H9 (cell line): ENCODE measurements at regions not wholly inside any gene's neighbourhood (a gene's known extent, or its start where the extent isn't known, plus 50 kb on each side); places are given as distances from the start of the nearest gene placed in this dataset.

Experiments used
- DNase-seq: peaks from one replicate; pipeline ENCODE4 v3.0.0-alpha.2; 2017
- H2AFZ ChIP-seq: one replicate; pipeline ENCODE4 v1.6.1; 2013; ENCODE audit warnings: mild to moderate bottlenecking, low read length, control low read depth, moderate library complexity
- H2AK5ac ChIP-seq: 2 replicates; pipeline ENCODE4 v1.6.1; 2013; ENCODE audit warnings: low read length, control low read depth, mixed read lengths; ENCODE audit not compliant: insufficient read length
- H2BK120ac ChIP-seq: one replicate; pipeline ENCODE4 v1.6.1; 2013; ENCODE audit warnings: low read depth, mild to moderate bottlenecking, low read length, control low read depth, inconsistent platforms; ENCODE audit not compliant: poor library complexity, severe bottlenecking
- H2BK12ac ChIP-seq: 2 replicates; pipeline ENCODE4 v1.6.1; 2013; ENCODE audit warnings: low read length, control low read depth, mixed read lengths, low read depth; ENCODE audit not compliant: insufficient read length
- H2BK15ac ChIP-seq: 2 replicates; pipeline ENCODE4 v1.6.1; 2013; ENCODE audit warnings: low read depth, low read length, control low read depth
- H2BK20ac ChIP-seq: one replicate; pipeline ENCODE4 v1.6.1; 2013; ENCODE audit warnings: low read depth, mild to moderate bottlenecking, low read length, control low read depth, inconsistent platforms; ENCODE audit not compliant: poor library complexity, severe bottlenecking
- H2BK5ac ChIP-seq: 2 replicates; pipeline ENCODE4 v1.6.1; 2013; ENCODE audit warnings: low read length, control low read depth, mixed read lengths; ENCODE audit not compliant: insufficient read length
- H3K14ac ChIP-seq: 2 replicates; pipeline ENCODE4 v1.6.1; 2013; ENCODE audit warnings: low read length, control low read depth; ENCODE audit not compliant: insufficient read depth
- H3K18ac ChIP-seq: 2 replicates; pipeline ENCODE4 v1.6.1; 2013; ENCODE audit warnings: low read depth, mild to moderate bottlenecking, mixed read lengths, low read length, control low read depth; ENCODE audit not compliant: insufficient read length
- H3K23ac ChIP-seq: 2 replicates; pipeline ENCODE4 v1.6.1; 2013; ENCODE audit warnings: low read length, control low read depth, mixed read lengths, low read depth; ENCODE audit not compliant: insufficient read length
- H3K23me2 ChIP-seq: 2 replicates; pipeline ENCODE4 v1.6.1; 2013; ENCODE audit warnings: low read depth, mild to moderate bottlenecking, mixed read lengths, low read length, control low read depth; ENCODE audit not compliant: insufficient read length, poor library complexity, severe bottlenecking
- H3K27ac ChIP-seq: 2 replicates; pipeline ENCODE4 v1.5.1; 2013; ENCODE audit warnings: low read length, control low read depth, mixed read lengths, low read depth; ENCODE audit not compliant: insufficient read length
- H3K27me3 ChIP-seq: 2 replicates; pipeline ENCODE4 v1.6.1; 2013; ENCODE audit warnings: low read length, control low read depth, inconsistent platforms; ENCODE audit not compliant: insufficient read depth
- H3K4ac ChIP-seq: 2 replicates; pipeline ENCODE4 v1.6.1; 2013; ENCODE audit warnings: low read depth, mild to moderate bottlenecking, control low read depth, inconsistent platforms, low read length, moderate library complexity
- H3K4me1 ChIP-seq: 2 replicates; pipeline ENCODE4 v1.6.1; 2013; ENCODE audit warnings: low read length, control low read depth, inconsistent platforms; ENCODE audit not compliant: insufficient read depth
- H3K4me2 ChIP-seq: 2 replicates; pipeline ENCODE4 v1.6.1; 2013; ENCODE audit warnings: low read length, control low read depth, mixed read lengths; ENCODE audit not compliant: insufficient read length, insufficient read depth
- H3K56ac ChIP-seq: 2 replicates; pipeline ENCODE4 v1.6.1; 2013; ENCODE audit warnings: low read depth, mild to moderate bottlenecking, mixed read lengths, low read length, control low read depth; ENCODE audit not compliant: insufficient read length
- H3K79me1 ChIP-seq: 2 replicates; pipeline ENCODE4 v1.6.1; 2013; ENCODE audit warnings: low read depth, mild to moderate bottlenecking, moderate library complexity, low read length, control low read depth, inconsistent platforms; ENCODE audit not compliant: insufficient read depth, poor library complexity, severe bottlenecking
- H3K79me2 ChIP-seq: 2 replicates; pipeline ENCODE4 v1.6.1; 2013; ENCODE audit warnings: low read length, control low read depth, inconsistent platforms; ENCODE audit not compliant: insufficient read depth
- H3K9ac ChIP-seq: 2 replicates; pipeline ENCODE4 v1.6.1; 2013; ENCODE audit warnings: low read length, control low read depth, mixed read lengths; ENCODE audit not compliant: insufficient read length; ENCODE audit errors: extremely low read depth
- H3K9me3 ChIP-seq: one replicate; pipeline ENCODE4 v1.6.1; 2013; ENCODE audit warnings: low read depth, low read length, inconsistent platforms; ENCODE audit not compliant: control insufficient read depth
- H3T11ph ChIP-seq: one replicate; pipeline ENCODE4 v1.6.1; 2013; ENCODE audit warnings: mild to moderate bottlenecking, low read length, control low read depth, inconsistent platforms
- H4K20me1 ChIP-seq: one replicate; pipeline ENCODE4 v1.6.1; 2013; ENCODE audit not compliant: control insufficient read depth, insufficient read length, insufficient read depth
- H4K5ac ChIP-seq: 2 replicates; pipeline ENCODE4 v1.6.1; 2013; ENCODE audit warnings: low read depth, mild to moderate bottlenecking, mixed read lengths, low read length, control low read depth; ENCODE audit not compliant: insufficient read length
- H4K8ac ChIP-seq: replicated peaks from 2 replicates; pipeline ENCODE4 v1.6.1; 2013; ENCODE audit warnings: low read length, control low read depth, mixed read lengths, low read depth; ENCODE audit not compliant: insufficient read length
- H4K91ac ChIP-seq: 2 replicates; pipeline ENCODE4 v1.6.1; 2013; ENCODE audit warnings: low read depth, mild to moderate bottlenecking, moderate library complexity, mixed read lengths, low read length, control low read depth; ENCODE audit not compliant: insufficient read length
- H3K27ac Mint-ChIP-seq, 3 experiments: 2 replicates in 2 of 3; 3 replicates in 1 of 3; pipeline ENCODE4 v1.8.0; 2020 to 2021; ENCODE audit warnings: mixed read lengths in 3 of 3, mild to moderate bottlenecking in 1 of 3, moderate library complexity in 1 of 3
- H3K27me3 Mint-ChIP-seq: 2 replicates; pipeline ENCODE4 v1.8.0; 2021; ENCODE audit warnings: low read depth, mild to moderate bottlenecking, moderate library complexity, mixed read lengths
- H3K36me3 Mint-ChIP-seq, 3 experiments: 2 replicates in 2 of 3; 3 replicates in 1 of 3; pipeline ENCODE4 v1.8.0; 2020 to 2021; ENCODE audit warnings: low read depth in 3 of 3, mixed read lengths in 3 of 3; ENCODE audit not compliant: insufficient read depth in 1 of 3
- H3K4me1 Mint-ChIP-seq, 2 experiments: 2 replicates each; pipeline ENCODE4 v1.8.0; 2020; ENCODE audit warnings: mixed read lengths in 2 of 2
- H3K4me3 Mint-ChIP-seq, 2 experiments: 2 replicates in 1 of 2; 3 replicates in 1 of 2; pipeline ENCODE4 v1.8.0; 2020 to 2021; ENCODE audit warnings: mild to moderate bottlenecking in 2 of 2, mixed read lengths in 2 of 2, moderate library complexity in 1 of 2
- H3K9me3 Mint-ChIP-seq, 2 experiments: 2 replicates in 1 of 2; 3 replicates in 1 of 2; pipeline ENCODE4 v1.8.0; 2020; ENCODE audit warnings: mild to moderate bottlenecking in 2 of 2, mixed read lengths in 2 of 2, moderate library complexity in 1 of 2
- CTCF ChIP-seq: fragments of 200-600 bp; sonication (generic); conservative IDR thresholded peaks from 3 replicates; pipeline ENCODE4 v1.8.0; 2021; ENCODE audit warnings: antibody characterized with exemption, mild to moderate bottlenecking
- WGBS: extraction: QIAGEN DNeasy Blood & Tissue Kit; methylation state at CpG from one replicate; pipeline ENCODE4 v1.1.7; 2013; ENCODE audit warnings: missing lambda C conversion rate, low lambda C conversion rate, mixed read lengths; ENCODE audit not compliant: insufficient read length; ENCODE audit errors: extremely low coverage; 5-methylcytosine and 5-hydroxymethylcytosine counted together

DNA sequence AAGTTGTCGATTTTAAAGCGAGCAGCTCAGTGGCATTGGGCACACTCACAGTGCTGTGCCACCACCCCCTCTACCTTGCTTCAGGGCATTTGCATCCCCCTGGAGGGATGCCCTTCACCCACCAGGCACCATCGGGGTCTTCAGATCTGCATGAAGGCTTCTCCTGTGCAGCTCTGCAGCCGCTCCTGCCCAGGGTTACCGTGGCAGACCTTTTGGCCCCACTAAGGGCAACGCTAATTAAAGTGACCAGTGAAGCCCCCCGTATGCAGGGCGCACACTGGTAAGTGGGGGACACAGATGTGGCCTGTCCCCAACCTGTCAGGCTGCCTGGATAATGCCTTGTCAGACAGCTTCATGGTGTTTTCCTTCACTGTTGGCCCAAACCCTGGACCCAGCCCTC is 1117.7 kb downstream of the BRD1 start:
- Histone ChIP-seq H2AFZ (no peak overlapping the region), H3K23ac (no peak overlapping the region), H2BK15ac (no peak overlapping the region), H3K4me1 (no peaks in the 10 kb centered on the region), H2BK5ac (no peak overlapping the region), H4K20me1 (no peaks in the 10 kb centered on the region), H3K9ac (no peak overlapping the region), H3K79me1 (no peaks in the 10 kb centered on the region), H3K27me3 (no peaks in the 10 kb centered on the region), H3K4me2 (no peak overlapping the region), H3K18ac (no peak overlapping the region), H4K91ac (no peak overlapping the region), H3K23me2 (no peaks in the 10 kb centered on the region), H2AK5ac (no peak overlapping the region), H2BK20ac (no peak overlapping the region), H3K79me2 (no peaks in the 10 kb centered on the region), H2BK12ac (no peak overlapping the region), H4K8ac (no peak overlapping the region), H3K27ac (no peak overlapping the region), H3K4ac (no peak overlapping the region), H3K56ac (no peak overlapping the region), H2BK120ac (no peak overlapping the region), H3K9me3 (no peaks in the 10 kb centered on the region), H3T11ph (no peak overlapping the region), H3K14ac (no peak overlapping the region; the same call in 1 of the 2 replicates), H4K5ac (no peak overlapping the region)
- no peaks in the 10 kb centered on the region for H3K27me3 Mint-ChIP-seq
- no CpG with 5 or more reads among the region's 8 CpGs for WGBS
- no peak for DNase-seq
- H3K9me3 Mint-ChIP-seq = peaks cover 0 to 2% of the 10 kb centered on the region in 2 experiments; a peak in 3 of 5 replicates
- no peak for TF ChIP-seq CTCF
- H3K36me3 Mint-ChIP-seq = peaks cover 3 to 6% (median 6%) of the 10 kb centered on the region in 3 experiments
- peaks cover 0 to 4% of the 10 kb centered on the region in 2 experiments; a peak in 1 of 4 replicates for H3K4me1 Mint-ChIP-seq
- no peak overlapping the region for H3K4me3 Mint-ChIP-seq
- no peak overlapping the region for H3K27ac Mint-ChIP-seq
